ENCODE measurements at regions not wholly inside any gene's neighbourhood (a gene's known extent, or its start where the extent isn't known, plus 50 kb on each side); places are given as distances from the start of the nearest gene placed in this dataset.

DNA sequence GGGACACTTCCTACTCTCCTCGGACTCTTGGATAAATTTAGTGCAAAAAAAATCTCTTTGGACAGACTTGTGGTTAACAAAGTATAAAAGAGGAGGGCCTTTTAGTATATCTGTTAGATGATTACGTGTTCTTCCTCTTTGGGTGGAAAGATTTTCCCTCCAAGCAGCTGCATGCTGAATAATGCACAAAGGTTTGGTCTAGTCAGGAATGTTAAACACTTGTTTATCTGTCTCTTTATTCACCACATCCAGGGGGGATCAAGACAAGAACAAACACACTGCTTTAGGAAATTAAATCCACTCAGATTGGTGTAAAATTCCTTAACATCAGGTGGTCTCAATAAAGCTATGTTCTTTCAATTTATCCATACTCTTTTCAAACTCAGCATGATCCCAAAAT, 260.9 kb upstream of the CHD6 start:
- no peak for DNase-seq

GRCh38 chr20:41877911-41878310, 259.7 kb upstream of the CHD6 start:
- DNase-seq, result no peak

- DNase-seq, result no peak
Measured at GRCh38 chr20:41874658-41875057, 256.5 kb upstream of the CHD6 start.

DNA sequence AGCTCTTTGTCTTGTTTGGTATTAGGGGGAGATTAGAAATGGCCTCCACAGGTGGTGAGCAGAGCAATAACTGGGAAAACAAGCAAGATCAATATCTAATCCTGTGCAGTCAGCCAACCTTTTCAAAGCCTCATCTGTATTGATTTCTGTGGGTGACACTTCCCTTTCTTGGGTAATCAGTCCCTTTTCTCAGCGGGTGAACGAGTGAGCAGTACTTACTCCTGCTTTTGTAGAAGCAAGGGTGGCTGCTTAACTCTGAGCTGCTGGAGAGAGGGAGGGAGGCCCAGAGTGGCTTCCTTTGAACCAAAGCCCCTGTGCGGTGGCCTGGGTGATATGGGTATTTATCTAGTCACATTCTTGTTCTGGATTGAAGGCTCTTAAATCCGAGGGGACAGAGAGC, 254.8 kb upstream of the CHD6 start:
- DNase-seq, result no peak

DNA sequence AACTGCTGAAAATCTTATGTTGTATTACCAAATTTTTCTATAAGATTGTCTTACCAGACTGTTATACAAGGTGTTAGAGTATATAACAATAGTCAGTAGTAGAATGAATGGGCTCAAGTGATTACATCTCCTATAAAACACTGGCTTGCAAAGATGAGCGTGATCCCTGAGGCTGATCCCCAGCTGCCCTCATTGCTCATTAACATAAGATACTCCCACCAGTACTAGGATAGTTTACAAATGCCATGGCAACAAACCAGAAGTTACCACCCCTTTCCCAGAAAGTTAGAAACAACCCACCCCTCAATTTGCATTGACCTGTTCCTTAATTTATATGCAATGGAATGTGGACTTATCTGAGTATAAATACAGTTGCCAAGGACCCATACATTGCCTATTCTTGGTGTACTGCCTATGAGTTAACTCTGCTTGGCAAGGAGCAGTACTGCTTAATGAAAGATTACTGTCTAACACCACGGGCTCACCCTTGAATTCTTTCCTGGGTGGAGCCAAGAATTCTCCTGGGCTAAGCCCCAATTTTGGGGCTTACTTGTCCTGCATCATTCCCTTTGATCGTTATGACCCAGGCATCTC, 252.8 kb upstream of the CHD6 start:
- no peak for DNase-seq

- no peak for DNase-seq
Measured at GRCh38 chr20:41869261-41869660, 251.1 kb upstream of the CHD6 start.

DNA sequence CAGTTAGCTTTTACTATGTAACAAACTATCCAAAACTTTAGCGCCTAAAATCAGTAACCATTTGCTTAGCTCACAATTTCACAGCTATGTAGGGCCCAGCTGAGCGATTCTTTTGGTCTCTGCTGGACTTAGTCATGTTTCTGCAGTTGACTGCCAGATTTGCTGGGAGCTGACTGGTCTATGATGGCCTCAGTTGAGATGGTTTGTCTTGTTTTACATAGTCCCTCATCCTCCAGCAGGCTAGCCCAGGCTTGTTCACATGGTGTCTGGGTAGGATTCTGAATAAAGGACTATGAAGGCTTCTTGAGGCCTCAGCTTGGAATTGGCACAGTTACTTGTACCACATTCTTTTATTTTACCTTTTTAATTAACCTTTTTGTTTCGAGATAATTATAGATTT, 247.8 kb upstream of the CHD6 start:
- no peak for DNase-seq

DNA sequence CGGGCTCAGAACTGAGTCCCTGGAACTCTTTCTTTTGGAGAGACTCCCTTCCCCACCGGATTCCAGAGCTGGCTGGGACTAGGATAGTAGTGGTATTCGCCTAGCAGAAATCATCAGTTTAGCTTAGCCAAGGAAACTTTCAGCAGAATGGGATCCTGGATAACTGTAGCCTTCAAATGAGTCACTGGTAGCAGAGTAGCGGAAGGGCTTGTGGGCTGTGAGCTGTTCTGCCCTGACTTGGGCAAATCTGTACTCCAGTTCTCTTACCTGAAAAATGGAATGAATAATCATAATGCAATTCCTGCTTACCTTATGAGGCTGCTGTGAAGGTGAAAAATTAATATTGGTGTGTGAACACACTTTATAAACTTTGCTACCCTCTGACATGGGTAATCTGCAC, 244.3 kb upstream of the CHD6 start:
- no peak for DNase-seq

GRCh38 chr20:41861772-41862422, 243.7 kb upstream of the CHD6 start:
- DNase-seq, result no peak

DNA sequence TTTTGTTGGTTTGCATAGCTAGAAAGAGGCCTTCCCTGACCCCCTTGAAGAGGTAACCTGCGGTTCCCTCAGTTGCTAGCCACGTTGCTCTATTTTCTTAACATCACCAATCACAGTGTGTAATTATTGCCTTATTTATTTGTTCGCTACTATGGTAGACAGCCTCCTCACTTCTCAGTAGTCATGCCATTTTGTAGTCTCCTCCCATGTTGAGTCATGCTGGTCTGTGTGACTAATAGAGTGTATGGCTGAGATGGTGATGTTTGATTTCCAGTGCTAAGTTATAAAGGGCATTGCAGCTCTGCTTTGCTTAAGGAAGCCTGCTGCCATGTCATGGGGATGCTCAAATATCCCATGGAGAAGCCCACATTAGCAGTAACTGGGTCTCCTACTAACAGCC, 236.6 kb upstream of the CHD6 start:
- DNase-seq, result no peak

DNA sequence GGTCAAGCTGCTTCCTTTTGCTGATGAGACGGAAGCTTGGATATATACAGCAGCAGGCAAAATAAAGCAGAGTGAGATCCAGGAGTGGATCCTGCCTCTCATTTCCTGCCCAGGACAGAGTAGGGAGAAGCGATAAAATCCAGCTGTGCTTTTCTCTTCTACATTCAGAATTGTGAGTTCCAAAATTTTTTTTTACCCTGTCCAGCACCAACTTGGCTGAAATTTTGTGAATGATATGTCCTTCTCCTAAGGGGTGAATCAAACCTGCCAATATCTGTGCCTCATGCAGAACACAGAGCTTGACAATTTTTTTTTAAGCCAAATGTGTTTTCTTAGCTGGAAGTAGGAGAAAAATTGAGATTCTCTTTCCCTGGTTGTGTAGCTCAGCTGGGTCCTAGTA, 235.6 kb upstream of the CHD6 start:
- no peak for DNase-seq

DNA sequence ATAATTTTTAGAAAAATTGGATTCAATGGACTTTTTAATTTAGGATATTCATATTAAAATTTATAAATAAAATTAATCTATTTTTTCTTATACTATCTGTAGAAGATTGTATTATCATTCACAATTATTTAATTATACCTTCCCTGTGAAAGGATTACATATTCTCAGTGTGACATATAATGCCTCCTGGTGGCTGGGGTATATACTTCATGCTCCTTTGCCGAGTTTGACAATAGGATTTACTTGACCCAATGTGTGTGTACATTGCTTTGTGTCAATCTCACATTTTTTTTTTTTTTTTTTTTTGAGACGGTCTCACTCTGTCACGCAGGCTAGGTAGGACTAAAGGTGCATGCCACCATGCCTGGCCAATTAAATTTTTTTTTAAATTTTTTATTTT, 230.0 kb upstream of the CHD6 start:
- DNase-seq, result no peak

- DNase-seq, result no peak
Measured at GRCh38 chr20:41837669-41838224, 219.6 kb upstream of the CHD6 start.

GRCh38 chr20:41833739-41834138, 215.6 kb upstream of the CHD6 start:
- no peak for DNase-seq

GRCh38 chr20:41830702-41831101, 212.5 kb upstream of the CHD6 start:
- no peak for DNase-seq

DNA sequence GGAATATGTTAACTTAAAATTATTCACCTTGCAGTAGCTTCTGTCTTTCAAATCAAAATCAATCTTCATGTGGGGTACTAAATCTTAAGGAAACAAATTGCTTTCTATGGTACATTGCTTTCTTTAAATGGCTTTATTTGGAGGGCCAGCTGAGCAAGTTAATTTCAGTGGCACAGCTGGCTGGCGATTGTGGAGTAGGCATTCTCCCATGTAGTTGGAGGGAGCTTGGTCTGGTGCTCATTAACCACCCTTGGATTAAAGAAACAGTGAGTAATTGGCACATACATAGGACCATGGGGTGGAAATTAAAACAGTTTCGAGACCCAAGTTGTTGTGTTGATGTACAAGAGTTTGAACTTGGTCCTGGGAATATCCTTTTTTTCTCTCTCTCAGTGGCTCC, 201.3 kb upstream of the CHD6 start:
- DNase-seq, result no peak

- no peak for DNase-seq
Measured at GRCh38 chr20:41818991-41819390, 200.8 kb upstream of the CHD6 start.

- no peak for DNase-seq
Measured at GRCh38 chr20:41818369-41818768, 200.2 kb upstream of the CHD6 start.

DNA sequence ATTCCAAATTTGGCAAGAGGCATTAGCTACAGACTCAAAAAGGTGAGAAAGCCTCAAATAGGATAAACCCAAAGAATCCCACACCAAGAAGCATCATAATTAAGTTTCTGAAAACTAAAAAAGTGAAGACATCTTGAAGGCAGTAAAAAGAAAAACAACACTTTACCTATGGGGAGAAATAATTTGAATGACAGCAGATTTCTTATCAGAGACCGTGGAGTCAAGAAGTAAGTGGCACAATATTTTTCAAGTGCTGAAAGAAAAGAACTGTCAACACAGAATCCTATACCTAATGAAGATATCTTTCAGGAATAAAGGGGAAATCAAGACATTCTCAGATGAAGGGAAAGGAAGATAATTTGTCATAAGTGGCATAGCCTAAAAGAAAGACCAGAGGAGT, 193.3 kb upstream of the CHD6 start:
- no peak for DNase-seq

DNA sequence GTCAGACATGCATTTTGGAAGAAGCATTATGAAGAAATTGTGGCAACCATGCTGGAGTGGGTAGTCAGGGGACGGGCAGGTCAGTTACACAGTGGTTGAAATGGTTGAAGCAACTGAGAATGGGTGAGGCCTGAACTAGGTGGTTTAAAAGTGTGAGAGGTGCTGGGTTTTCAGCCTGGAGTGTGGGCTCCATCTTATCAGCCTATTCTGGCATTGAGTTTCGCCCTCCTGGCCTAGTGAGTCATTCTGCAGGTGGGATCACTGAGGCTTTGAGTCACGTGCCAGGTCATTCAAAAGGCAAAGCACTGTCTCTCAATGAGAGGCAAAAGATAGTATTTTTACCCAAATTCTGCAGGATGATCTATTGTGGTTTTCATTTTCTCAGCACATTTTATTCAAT, 181.9 kb upstream of the CHD6 start:
- no peak for DNase-seq

- DNase-seq, result no peak
Measured at GRCh38 chr20:41798930-41799502, 180.8 kb upstream of the CHD6 start.

DNA sequence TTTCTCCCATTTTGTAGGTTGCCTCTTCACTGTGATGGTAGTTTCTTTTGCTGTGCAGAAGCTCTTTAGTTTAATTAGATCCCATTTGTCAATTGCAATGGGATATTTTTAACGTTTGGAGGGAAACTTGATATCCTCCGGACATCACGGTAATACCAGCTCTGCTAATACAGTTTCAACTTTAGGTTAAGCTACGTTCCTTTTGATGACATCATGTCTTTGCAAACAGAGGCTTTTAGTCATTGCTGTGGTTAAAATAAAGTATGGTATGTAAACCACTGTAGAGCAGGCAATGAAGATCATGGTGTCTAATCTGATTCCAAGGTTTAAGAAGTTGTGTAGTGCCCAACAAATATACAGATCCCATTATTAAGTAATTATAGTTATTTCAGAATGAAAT, 168.0 kb upstream of the CHD6 start:
- no peak for DNase-seq

GRCh38 chr20:41784209-41784958, 166.2 kb upstream of the CHD6 start:
- no peak for DNase-seq

All from midbrain (tissue), 1 donor.